Astrocyte (in vitro differentiated cells and primary cell): ENCODE measurements at regions not wholly inside any gene's neighbourhood (a gene's known extent, or its start where the extent isn't known, plus 50 kb on each side); places are given as distances from the start of the nearest gene placed in this dataset.

Experiments
- DNase-seq: peaks from one replicate; pipeline ENCODE4 v3.0.0-alpha.2; 2010; ENCODE audit warnings: low read depth
- FAIRE-seq: peaks from 2 replicates; lab custom pipeline; 2011; peaks lifted over from hg19 to GRCh38; lab: Jason Lieb, UNC
- H2AFZ ChIP-seq: 2 replicates; pipeline ENCODE4 v1.6.0; 2012; ENCODE audit warnings: low read depth, low read length, inconsistent platforms
- H3K27ac ChIP-seq: 2 replicates; pipeline ENCODE4 v1.5.1; 2011; ENCODE audit warnings: low read depth, low read length, inconsistent platforms
- H3K27me3 ChIP-seq: 2 replicates; pipeline ENCODE4 v1.6.0; 2011; ENCODE audit warnings: low read length, inconsistent platforms; ENCODE audit not compliant: insufficient read depth
- H3K36me3 ChIP-seq: 2 replicates; pipeline ENCODE4 v1.5.1; 2011; ENCODE audit warnings: low read length, inconsistent platforms; ENCODE audit not compliant: insufficient read depth
- H3K4me1 ChIP-seq: 2 replicates; pipeline ENCODE4 v1.5.1; 2011; ENCODE audit warnings: low read length, inconsistent platforms; ENCODE audit not compliant: insufficient read depth
- H3K4me2 ChIP-seq: 2 replicates; pipeline ENCODE4 v1.6.0; 2012; ENCODE audit warnings: low read length, inconsistent platforms
- H3K4me3 ChIP-seq: 2 replicates; pipeline ENCODE4 v1.5.1; 2011; ENCODE audit warnings: low read depth, mild to moderate bottlenecking, low read length, inconsistent platforms; ENCODE audit not compliant: insufficient read depth
- H3K79me2 ChIP-seq: 2 replicates; pipeline ENCODE4 v1.6.0; 2012; ENCODE audit warnings: mild to moderate bottlenecking, low read length, inconsistent platforms; ENCODE audit not compliant: insufficient read depth
- H3K9ac ChIP-seq: 2 replicates; pipeline ENCODE4 v1.6.0; 2012; ENCODE audit warnings: mild to moderate bottlenecking, low read length, inconsistent platforms
- H3K9me3 ChIP-seq: 2 replicates; pipeline ENCODE4 v1.5.1; 2012; ENCODE audit warnings: low read depth, mild to moderate bottlenecking, low read length, inconsistent platforms; ENCODE audit not compliant: insufficient read depth
- H4K20me1 ChIP-seq: 2 replicates; pipeline ENCODE4 v1.6.0; 2012; ENCODE audit warnings: low read length, inconsistent platforms; ENCODE audit not compliant: insufficient read depth
- H3K27ac Mint-ChIP-seq: one replicate; pipeline ENCODE4 v1.8.0; 2021; ENCODE audit warnings: mild to moderate bottlenecking, mixed read lengths; ENCODE audit not compliant: unreplicated experiment
- H3K27me3 Mint-ChIP-seq: one replicate; pipeline ENCODE4 v1.8.0; 2021; ENCODE audit warnings: low read depth, mixed read lengths; ENCODE audit not compliant: unreplicated experiment
- H3K36me3 Mint-ChIP-seq: one replicate; pipeline ENCODE4 v1.8.0; 2021; ENCODE audit warnings: low read depth, mixed read lengths; ENCODE audit not compliant: unreplicated experiment
- H3K4me1 Mint-ChIP-seq: one replicate; pipeline ENCODE4 v1.8.0; 2021; ENCODE audit warnings: low read depth, mixed read lengths; ENCODE audit not compliant: unreplicated experiment
- H3K4me3 Mint-ChIP-seq: one replicate; pipeline ENCODE4 v1.8.0; 2021; ENCODE audit warnings: mild to moderate bottlenecking, moderate library complexity, mixed read lengths; ENCODE audit not compliant: unreplicated experiment
- H3K9me3 Mint-ChIP-seq: one replicate; pipeline ENCODE4 v1.8.0; 2021; ENCODE audit warnings: mild to moderate bottlenecking, mixed read lengths; ENCODE audit not compliant: unreplicated experiment
- EZH2 ChIP-seq: IDR thresholded peaks from 2 replicates; pipeline ENCODE4 v1.6.1; 2012; ENCODE audit warnings: mild to moderate bottlenecking, low read length, inconsistent platforms; ENCODE audit not compliant: insufficient read depth
- TF ChIP-seq, protein P1 (sequence below): IDR thresholded peaks from 2 replicates; pipeline ENCODE4 v1.5.1; 2011; ENCODE audit warnings: low read depth, mild to moderate bottlenecking, inconsistent platforms, low read length, moderate library complexity; ENCODE audit not compliant: insufficient read depth

DNA sequence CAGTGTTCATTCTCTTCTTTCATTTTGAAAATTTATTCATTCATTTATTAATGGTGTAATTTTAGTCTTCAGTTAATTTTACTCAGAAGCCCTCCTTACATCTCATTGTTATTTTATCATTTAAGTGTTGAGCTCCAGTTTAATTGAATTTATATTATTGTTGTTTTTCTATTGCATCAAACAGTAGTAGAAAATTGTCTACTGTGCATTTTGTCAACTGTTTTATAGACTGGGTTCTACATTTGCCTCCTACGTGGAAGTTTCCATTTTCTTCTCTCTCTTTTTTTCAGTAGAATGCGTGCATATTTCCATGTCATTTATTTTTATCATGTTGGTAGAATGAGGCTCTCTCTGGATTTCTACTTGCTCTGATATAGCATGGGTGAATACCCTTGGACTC lies 487.4 kb downstream of the NR2F2 start:
- Histone ChIP-seq H4K20me1 (no peaks in the 10 kb centered on the region), H3K27me3 (no peaks in the 10 kb centered on the region), H3K9me3 (no peaks in the 10 kb centered on the region), H3K4me2 (no peak overlapping the region), H3K36me3 (no peaks in the 10 kb centered on the region), H3K4me1 (no peaks in the 10 kb centered on the region), H3K27ac (no peak overlapping the region), H3K79me2 (no peaks in the 10 kb centered on the region), H3K4me3 (no peak overlapping the region), H2AFZ (no peak overlapping the region), H3K9ac (no peak overlapping the region)
- Mint-ChIP-seq H3K4me1 (no peaks in the 10 kb centered on the region), H3K27me3 (peaks cover 3% of the 10 kb centered on the region), H3K4me3 (no peak overlapping the region), H3K27ac (no peak overlapping the region), H3K36me3 (no peaks in the 10 kb centered on the region), H3K9me3 (peaks cover 2% of the 10 kb centered on the region)
- no peak for TF ChIP-seq EZH2
- TF ChIP-seq, protein P1, sequence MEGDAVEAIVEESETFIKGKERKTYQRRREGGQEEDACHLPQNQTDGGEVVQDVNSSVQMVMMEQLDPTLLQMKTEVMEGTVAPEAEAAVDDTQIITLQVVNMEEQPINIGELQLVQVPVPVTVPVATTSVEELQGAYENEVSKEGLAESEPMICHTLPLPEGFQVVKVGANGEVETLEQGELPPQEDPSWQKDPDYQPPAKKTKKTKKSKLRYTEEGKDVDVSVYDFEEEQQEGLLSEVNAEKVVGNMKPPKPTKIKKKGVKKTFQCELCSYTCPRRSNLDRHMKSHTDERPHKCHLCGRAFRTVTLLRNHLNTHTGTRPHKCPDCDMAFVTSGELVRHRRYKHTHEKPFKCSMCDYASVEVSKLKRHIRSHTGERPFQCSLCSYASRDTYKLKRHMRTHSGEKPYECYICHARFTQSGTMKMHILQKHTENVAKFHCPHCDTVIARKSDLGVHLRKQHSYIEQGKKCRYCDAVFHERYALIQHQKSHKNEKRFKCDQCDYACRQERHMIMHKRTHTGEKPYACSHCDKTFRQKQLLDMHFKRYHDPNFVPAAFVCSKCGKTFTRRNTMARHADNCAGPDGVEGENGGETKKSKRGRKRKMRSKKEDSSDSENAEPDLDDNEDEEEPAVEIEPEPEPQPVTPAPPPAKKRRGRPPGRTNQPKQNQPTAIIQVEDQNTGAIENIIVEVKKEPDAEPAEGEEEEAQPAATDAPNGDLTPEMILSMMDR: no peak
- FAIRE-seq (no peak), DNase-seq (no peak)

- no peak overlapping the region for H3K27ac Mint-ChIP-seq
Measured at GRCh38 chr15:96818861-96819260, 488.4 kb downstream of the NR2F2 start.

GRCh38 chr15:96827981-96828380 lies 497.5 kb downstream of the NR2F2 start:
- TF ChIP-seq, protein P1: no peak
- no peak for TF ChIP-seq EZH2
- Histone ChIP-seq H3K4me1 (no peaks in the 10 kb centered on the region), H3K4me3 (no peak overlapping the region), H3K36me3 (no peaks in the 10 kb centered on the region), H4K20me1 (no peaks in the 10 kb centered on the region), H3K4me2 (no peak overlapping the region), H3K9ac (no peak overlapping the region), H3K79me2 (no peaks in the 10 kb centered on the region), H3K27ac (no peak overlapping the region), H3K27me3 (no peaks in the 10 kb centered on the region), H3K9me3 (peaks cover 2% of the 10 kb centered on the region), H2AFZ (no peak overlapping the region)
- H3K4me3 Mint-ChIP-seq: no peak overlapping the region
- H3K27me3 Mint-ChIP-seq: no peaks in the 10 kb centered on the region
- H3K9me3 Mint-ChIP-seq: no peaks in the 10 kb centered on the region
- FAIRE-seq: no peak
- no peaks in the 10 kb centered on the region for H3K4me1 Mint-ChIP-seq
- DNase-seq: no peak
- no peak overlapping the region for H3K27ac Mint-ChIP-seq
- H3K36me3 Mint-ChIP-seq: no peaks in the 10 kb centered on the region

More at GRCh38 chr15:96818861-96819260, 488.4 kb downstream of the NR2F2 start:
- H3K9ac ChIP-seq: no peak overlapping the region
- DNase-seq (no peak), FAIRE-seq (no peak)
- H3K4me1 ChIP-seq: no peaks in the 10 kb centered on the region
- H3K79me2 ChIP-seq: no peaks in the 10 kb centered on the region
- H3K27me3 ChIP-seq: no peaks in the 10 kb centered on the region
- Mint-ChIP-seq H3K9me3 (peaks cover 2% of the 10 kb centered on the region), H3K4me1 (no peaks in the 10 kb centered on the region), H3K4me3 (no peak overlapping the region), H3K36me3 (no peaks in the 10 kb centered on the region), H3K27me3 (peaks cover 3% of the 10 kb centered on the region)
- no peak overlapping the region for H3K4me2 ChIP-seq
- H3K9me3 ChIP-seq: no peaks in the 10 kb centered on the region
- no peak overlapping the region for H3K4me3 ChIP-seq
- TF ChIP-seq, protein P1: no peak
- TF ChIP-seq EZH2: no peak
- no peak overlapping the region for H3K27ac ChIP-seq
- no peak overlapping the region for H2AFZ ChIP-seq
- H3K36me3 ChIP-seq: no peaks in the 10 kb centered on the region
- H4K20me1 ChIP-seq: no peaks in the 10 kb centered on the region
